SK-N-SH treated with all-trans-retinoic acid at 6 μM for 48 hours (cell line): ENCODE measurements at regions not wholly inside any gene's neighbourhood (a gene's known extent, or its start where the extent isn't known, plus 50 kb on each side); places are given as distances from the start of the nearest gene placed in this dataset.
A peak's percentile ranks its signal among the peaks of the same experiment; 100 is the strongest.

Experiments used
- ATAC-seq: fragments of 200-7000 bp; cut with Tn5 transposase; 3 replicates; pipeline ENCODE4 v1.9.1; 2020; ENCODE audit warnings: mild to moderate bottlenecking, moderate library complexity
- ARNTL ChIP-seq: fragments of 450-650 bp; formaldehyde crosslinking; IDR thresholded peaks from 2 replicates; pipeline ENCODE4 v1.5.0; 2020; ENCODE audit warnings: low read depth, mild to moderate bottlenecking, moderate library complexity, borderline replicate concordance
- ESRRG ChIP-seq: fragments of 250-450 bp; sonication (Bioruptor Pico); IDR thresholded peaks from 2 replicates; pipeline ENCODE4 v1.6.1; 2021; ENCODE audit warnings: mild to moderate bottlenecking
- GLIS3 ChIP-seq: fragments of 250-450 bp; sonication (Bioruptor Pico); IDR thresholded peaks from 2 replicates; pipeline ENCODE4 v1.5.0; 2020; ENCODE audit warnings: mild to moderate bottlenecking, moderate library complexity
- PPARA ChIP-seq: fragments of 250-450 bp; sonication (Bioruptor Pico); IDR thresholded peaks from 2 replicates; pipeline ENCODE4 v1.5.0; 2020; ENCODE audit warnings: mild to moderate bottlenecking, borderline replicate concordance
- RARB ChIP-seq: fragments of 250-450 bp; sonication (Bioruptor Pico); IDR thresholded peaks from 2 replicates; pipeline ENCODE4 v1.8.0; 2021; ENCODE audit warnings: mild to moderate bottlenecking, moderate library complexity
- SNAI2 ChIP-seq: fragments of 250-450 bp; sonication (Bioruptor Pico); IDR thresholded peaks from 2 replicates; pipeline ENCODE4 v1.5.0; 2020; ENCODE audit warnings: mild to moderate bottlenecking, moderate library complexity
- TCF4 ChIP-seq: fragments of 250-450 bp; sonication (Bioruptor Pico); IDR thresholded peaks from 2 replicates; pipeline ENCODE4 v1.8.0; 2021; ENCODE audit warnings: mild to moderate bottlenecking, moderate library complexity, borderline replicate concordance
- TOX ChIP-seq: fragments of 250-450 bp; sonication (Bioruptor Pico); IDR thresholded peaks from 2 replicates; pipeline ENCODE4 v1.8.0; 2021; ENCODE audit warnings: mild to moderate bottlenecking, moderate library complexity, borderline replicate concordance
- ZC3H10 ChIP-seq: fragments of 250-450 bp; sonication (Bioruptor Pico); IDR thresholded peaks from 2 replicates; pipeline ENCODE4 v1.5.1; 2021; ENCODE audit warnings: mild to moderate bottlenecking, moderate library complexity
- ZFP3 ChIP-seq: fragments of 250-450 bp; sonication (Bioruptor Pico); IDR thresholded peaks from 2 replicates; pipeline ENCODE4 v1.5.0; 2020; ENCODE audit warnings: mild to moderate bottlenecking, moderate library complexity
- ZFP30 ChIP-seq: fragments of 450-650 bp; formaldehyde crosslinking; IDR thresholded peaks from 2 replicates; pipeline ENCODE4 v1.5.0; 2022; ENCODE audit warnings: mild to moderate bottlenecking, moderate library complexity
- ZNF565 ChIP-seq: fragments of 450-650 bp; formaldehyde crosslinking; conservative IDR thresholded peaks from 2 replicates; pipeline ENCODE4 v1.5.0; 2020; ENCODE audit warnings: low read depth, mild to moderate bottlenecking, moderate library complexity
- ZNF70 ChIP-seq: fragments of 450-650 bp; formaldehyde crosslinking; IDR thresholded peaks from 2 replicates; pipeline ENCODE4 v1.5.0; 2020; ENCODE audit warnings: mild to moderate bottlenecking, moderate library complexity
- ZNF8 ChIP-seq: fragments of 450-650 bp; formaldehyde crosslinking; IDR thresholded peaks from 2 replicates; pipeline ENCODE4 v1.5.0; 2020; ENCODE audit warnings: mild to moderate bottlenecking, moderate library complexity
- TF ChIP-seq, protein P1 (sequence below): fragments of 250-450 bp; sonication (Bioruptor Pico); IDR thresholded peaks from 2 replicates; pipeline ENCODE4 v1.8.0; 2020; ENCODE audit warnings: mild to moderate bottlenecking, moderate library complexity, borderline replicate concordance
- TF ChIP-seq, protein P2 (sequence below): fragments of 250-450 bp; sonication (Bioruptor Pico); IDR thresholded peaks from 2 replicates; pipeline ENCODE4 v1.5.1; 2020; ENCODE audit warnings: low read depth, mild to moderate bottlenecking, moderate library complexity
- TF ChIP-seq, protein P3 (sequence below): fragments of 250-450 bp; sonication (Bioruptor Pico); IDR thresholded peaks from 2 replicates; pipeline ENCODE4 v1.5.0; 2020; ENCODE audit warnings: mild to moderate bottlenecking, moderate library complexity
- TF ChIP-seq, protein P4 (sequence below): fragments of 250-450 bp; sonication (Bioruptor Pico); IDR thresholded peaks from 2 replicates; pipeline ENCODE4 v1.5.1; 2021; ENCODE audit warnings: mild to moderate bottlenecking, moderate library complexity
- TF ChIP-seq, protein P5 (sequence below): fragments of 250-450 bp; sonication (Bioruptor Pico); IDR thresholded peaks from 2 replicates; pipeline ENCODE4 v1.8.0; 2021; ENCODE audit warnings: low read depth, mild to moderate bottlenecking, moderate library complexity, borderline replicate concordance

DNA sequence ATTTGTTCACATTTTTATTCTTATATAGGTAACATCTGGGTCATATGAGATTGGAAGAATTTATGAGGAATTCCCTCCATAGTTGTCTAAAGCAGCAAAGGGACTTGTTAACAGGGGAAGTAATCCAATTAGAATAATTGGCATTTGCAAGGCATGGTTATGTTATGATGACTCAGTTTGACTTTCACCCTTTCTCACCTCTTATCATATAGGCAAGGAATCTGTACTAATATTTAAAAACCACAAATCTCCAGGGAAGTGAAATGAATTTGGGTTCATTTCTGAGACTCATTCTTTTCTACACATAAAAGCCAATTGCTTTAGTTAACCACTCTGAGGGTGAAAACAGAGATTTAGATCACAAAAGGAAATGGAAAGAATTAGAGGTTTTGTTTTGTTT is 281.5 kb upstream of the DKK2 start (continued):
- TF ChIP-seq GLIS3 (CRISPR knock-in tag) (no peak), TOX (CRISPR knock-in tag) (no peak)

DNA sequence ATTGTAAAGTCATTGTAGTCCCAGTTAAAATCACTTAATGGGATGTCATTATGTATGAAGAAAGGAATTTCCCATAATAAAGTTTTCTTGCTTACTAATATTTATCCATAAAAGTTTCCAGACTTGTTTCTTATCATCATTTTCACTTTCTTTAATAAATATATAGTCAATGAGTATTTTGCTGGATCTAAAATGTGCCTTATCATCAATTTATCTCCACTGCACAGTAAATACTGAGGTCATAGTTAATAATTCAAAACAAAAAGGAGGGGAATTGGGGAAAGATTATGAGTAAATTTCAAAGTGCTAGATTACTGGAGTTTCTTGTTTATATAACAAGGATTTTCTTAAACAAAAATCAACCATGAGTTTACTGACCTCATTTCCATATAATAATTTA is 279.5 kb upstream of the DKK2 start:
- ATAC-seq, result no peak
- TF ChIP-seq TCF4 (CRISPR knock-in tag), result no peak

DNA sequence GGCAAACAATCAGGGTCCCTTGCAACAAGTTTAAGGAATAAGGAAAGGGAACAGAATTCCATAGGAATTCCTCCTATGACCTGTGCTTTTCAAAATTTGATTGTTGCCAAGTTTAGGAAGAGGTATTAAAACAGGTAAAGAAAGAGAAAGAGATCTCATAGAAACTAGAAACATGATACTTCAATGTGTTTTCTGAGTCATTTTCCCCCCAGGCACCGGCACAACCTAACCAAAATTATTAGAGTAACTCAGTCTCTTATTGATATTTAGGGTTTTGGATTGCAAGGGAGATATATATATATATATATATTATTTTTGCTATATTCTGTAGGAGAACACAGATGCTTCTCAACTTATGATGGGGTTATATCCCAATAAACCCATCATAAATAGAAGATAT is 278.0 kb upstream of the DKK2 start:
- no peak for ATAC-seq
- TF ChIP-seq ZNF565 (CRISPR knock-in tag) (no peak), ZNF8 (CRISPR knock-in tag) (no peak), ZNF70 (CRISPR knock-in tag) (no peak), ZFP30 (CRISPR knock-in tag) (no peak)
- TF ChIP-seq, protein P1, sequence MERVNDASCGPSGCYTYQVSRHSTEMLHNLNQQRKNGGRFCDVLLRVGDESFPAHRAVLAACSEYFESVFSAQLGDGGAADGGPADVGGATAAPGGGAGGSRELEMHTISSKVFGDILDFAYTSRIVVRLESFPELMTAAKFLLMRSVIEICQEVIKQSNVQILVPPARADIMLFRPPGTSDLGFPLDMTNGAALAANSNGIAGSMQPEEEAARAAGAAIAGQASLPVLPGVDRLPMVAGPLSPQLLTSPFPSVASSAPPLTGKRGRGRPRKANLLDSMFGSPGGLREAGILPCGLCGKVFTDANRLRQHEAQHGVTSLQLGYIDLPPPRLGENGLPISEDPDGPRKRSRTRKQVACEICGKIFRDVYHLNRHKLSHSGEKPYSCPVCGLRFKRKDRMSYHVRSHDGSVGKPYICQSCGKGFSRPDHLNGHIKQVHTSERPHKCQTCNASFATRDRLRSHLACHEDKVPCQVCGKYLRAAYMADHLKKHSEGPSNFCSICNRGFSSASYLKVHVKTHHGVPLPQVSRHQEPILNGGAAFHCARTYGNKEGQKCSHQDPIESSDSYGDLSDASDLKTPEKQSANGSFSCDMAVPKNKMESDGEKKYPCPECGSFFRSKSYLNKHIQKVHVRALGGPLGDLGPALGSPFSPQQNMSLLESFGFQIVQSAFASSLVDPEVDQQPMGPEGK, result no peak

DNA sequence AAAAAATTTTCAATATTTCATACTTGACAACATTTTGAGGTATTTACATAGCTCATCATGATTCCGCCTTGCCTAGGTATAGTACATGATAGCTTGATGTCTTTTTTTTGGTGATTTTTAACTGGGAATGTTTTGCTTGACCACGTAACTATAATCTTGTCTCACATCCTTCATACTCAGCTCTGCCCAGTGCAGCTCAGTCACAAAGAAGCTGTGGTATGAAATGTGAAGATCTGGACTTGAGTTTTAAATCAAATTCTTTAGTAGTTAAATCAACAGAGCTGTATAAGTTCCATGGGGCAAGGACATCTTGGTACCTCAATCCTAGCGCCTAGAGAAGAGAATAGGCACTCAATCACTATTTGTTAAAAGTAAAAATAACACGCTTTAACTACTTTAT is 276.3 kb upstream of the DKK2 start:
- TF ChIP-seq ZNF70 (CRISPR knock-in tag) (no peak), ESRRG (no peak), TOX (CRISPR knock-in tag) (no peak), TCF4 (CRISPR knock-in tag) (no peak), SNAI2 (CRISPR knock-in tag) (no peak), PPARA (CRISPR knock-in tag) (no peak), ZFP30 (CRISPR knock-in tag) (no peak), GLIS3 (CRISPR knock-in tag) (no peak), ZFP3 (CRISPR knock-in tag) (no peak), ZNF565 (CRISPR knock-in tag) (no peak), ZC3H10 (no peak), RARB (CRISPR knock-in tag) (no peak), ARNTL (CRISPR knock-in tag) (no peak)
- TF ChIP-seq, protein P2, sequence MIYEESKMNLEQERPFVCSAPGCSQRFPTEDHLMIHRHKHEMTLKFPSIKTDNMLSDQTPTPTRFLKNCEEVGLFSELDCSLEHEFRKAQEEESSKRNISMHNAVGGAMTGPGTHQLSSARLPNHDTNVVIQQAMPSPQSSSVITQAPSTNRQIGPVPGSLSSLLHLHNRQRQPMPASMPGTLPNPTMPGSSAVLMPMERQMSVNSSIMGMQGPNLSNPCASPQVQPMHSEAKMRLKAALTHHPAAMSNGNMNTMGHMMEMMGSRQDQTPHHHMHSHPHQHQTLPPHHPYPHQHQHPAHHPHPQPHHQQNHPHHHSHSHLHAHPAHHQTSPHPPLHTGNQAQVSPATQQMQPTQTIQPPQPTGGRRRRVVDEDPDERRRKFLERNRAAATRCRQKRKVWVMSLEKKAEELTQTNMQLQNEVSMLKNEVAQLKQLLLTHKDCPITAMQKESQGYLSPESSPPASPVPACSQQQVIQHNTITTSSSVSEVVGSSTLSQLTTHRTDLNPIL, result no peak
- TF ChIP-seq, protein P3, sequence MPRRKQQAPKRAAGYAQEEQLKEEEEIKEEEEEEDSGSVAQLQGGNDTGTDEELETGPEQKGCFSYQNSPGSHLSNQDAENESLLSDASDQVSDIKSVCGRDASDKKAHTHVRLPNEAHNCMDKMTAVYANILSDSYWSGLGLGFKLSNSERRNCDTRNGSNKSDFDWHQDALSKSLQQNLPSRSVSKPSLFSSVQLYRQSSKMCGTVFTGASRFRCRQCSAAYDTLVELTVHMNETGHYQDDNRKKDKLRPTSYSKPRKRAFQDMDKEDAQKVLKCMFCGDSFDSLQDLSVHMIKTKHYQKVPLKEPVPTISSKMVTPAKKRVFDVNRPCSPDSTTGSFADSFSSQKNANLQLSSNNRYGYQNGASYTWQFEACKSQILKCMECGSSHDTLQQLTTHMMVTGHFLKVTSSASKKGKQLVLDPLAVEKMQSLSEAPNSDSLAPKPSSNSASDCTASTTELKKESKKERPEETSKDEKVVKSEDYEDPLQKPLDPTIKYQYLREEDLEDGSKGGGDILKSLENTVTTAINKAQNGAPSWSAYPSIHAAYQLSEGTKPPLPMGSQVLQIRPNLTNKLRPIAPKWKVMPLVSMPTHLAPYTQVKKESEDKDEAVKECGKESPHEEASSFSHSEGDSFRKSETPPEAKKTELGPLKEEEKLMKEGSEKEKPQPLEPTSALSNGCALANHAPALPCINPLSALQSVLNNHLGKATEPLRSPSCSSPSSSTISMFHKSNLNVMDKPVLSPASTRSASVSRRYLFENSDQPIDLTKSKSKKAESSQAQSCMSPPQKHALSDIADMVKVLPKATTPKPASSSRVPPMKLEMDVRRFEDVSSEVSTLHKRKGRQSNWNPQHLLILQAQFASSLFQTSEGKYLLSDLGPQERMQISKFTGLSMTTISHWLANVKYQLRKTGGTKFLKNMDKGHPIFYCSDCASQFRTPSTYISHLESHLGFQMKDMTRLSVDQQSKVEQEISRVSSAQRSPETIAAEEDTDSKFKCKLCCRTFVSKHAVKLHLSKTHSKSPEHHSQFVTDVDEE, result no peak
- TF ChIP-seq, protein P4, sequence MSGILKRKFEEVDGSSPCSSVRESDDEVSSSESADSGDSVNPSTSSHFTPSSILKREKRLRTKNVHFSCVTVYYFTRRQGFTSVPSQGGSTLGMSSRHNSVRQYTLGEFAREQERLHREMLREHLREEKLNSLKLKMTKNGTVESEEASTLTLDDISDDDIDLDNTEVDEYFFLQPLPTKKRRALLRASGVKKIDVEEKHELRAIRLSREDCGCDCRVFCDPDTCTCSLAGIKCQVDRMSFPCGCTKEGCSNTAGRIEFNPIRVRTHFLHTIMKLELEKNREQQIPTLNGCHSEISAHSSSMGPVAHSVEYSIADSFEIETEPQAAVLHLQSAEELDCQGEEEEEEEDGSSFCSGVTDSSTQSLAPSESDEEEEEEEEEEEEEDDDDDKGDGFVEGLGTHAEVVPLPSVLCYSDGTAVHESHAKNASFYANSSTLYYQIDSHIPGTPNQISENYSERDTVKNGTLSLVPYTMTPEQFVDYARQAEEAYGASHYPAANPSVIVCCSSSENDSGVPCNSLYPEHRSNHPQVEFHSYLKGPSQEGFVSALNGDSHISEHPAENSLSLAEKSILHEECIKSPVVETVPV (CRISPR knock-in tag), result no peak
- TF ChIP-seq, protein P5, sequence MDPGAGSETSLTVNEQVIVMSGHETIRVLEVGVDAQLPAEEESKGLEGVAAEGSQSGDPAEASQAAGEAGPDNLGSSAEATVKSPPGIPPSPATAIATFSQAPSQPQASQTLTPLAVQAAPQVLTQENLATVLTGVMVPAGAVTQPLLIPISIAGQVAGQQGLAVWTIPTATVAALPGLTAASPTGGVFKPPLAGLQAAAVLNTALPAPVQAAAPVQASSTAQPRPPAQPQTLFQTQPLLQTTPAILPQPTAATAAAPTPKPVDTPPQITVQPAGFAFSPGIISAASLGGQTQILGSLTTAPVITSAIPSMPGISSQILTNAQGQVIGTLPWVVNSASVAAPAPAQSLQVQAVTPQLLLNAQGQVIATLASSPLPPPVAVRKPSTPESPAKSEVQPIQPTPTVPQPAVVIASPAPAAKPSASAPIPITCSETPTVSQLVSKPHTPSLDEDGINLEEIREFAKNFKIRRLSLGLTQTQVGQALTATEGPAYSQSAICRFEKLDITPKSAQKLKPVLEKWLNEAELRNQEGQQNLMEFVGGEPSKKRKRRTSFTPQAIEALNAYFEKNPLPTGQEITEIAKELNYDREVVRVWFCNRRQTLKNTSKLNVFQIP (CRISPR knock-in tag), result no peak
- TF ChIP-seq, protein P1, result no peak
- ATAC-seq, result peak; percentile 32; the same call in 1 of the 3 replicates
